ENCODE measurements at regions not wholly inside any gene's neighbourhood (a gene's known extent, or its start where the extent isn't known, plus 50 kb on each side); places are given as distances from the start of the nearest gene placed in this dataset.

GRCh38 chr12:74945771-74946198 is 263.9 kb downstream of the KCNC2 start:
- no peak for TF ChIP-seq POLR2A (IDR thresholded peaks at IDR 0.05)
- no peak for TF ChIP-seq CTCF (IDR thresholded peaks at IDR 0.05)
- intact Hi-C loops (cut with DNase I; ENCODE audit: low total_unique reads) = no loop called here
- WGBS, 2 donors = 18% methylated on average over 2 of the region's 2 CpGs
- DNase-seq (ENCODE audit: low spot score in 2 of 2) = no peak
- no peak overlapping the region for H3K4me3 ChIP-seq (ENCODE audit: low read depth, poor library complexity, severe bottlenecking)

GRCh38 chr12:74953697-74954096 is 255.9 kb downstream of the KCNC2 start:
- WGBS, 2 donors = 91 to 96% methylated on average over 1 of the region's 1 CpG
- TF ChIP-seq CTCF (IDR thresholded peaks at IDR 0.05) (no peak), POLR2A (IDR thresholded peaks at IDR 0.05) (no peak)
- intact Hi-C loops (cut with DNase I; ENCODE audit: low total_unique reads) = no loop called here
- no peak overlapping the region for H3K4me3 ChIP-seq (ENCODE audit: low read depth, poor library complexity, severe bottlenecking)
- DNase-seq (ENCODE audit: low spot score in 2 of 2) = no peak

GRCh38 chr12:74957231-74957630 is 252.4 kb downstream of the KCNC2 start:
- no peak for DNase-seq (ENCODE audit: low spot score in 2 of 2)
- H3K4me3 ChIP-seq (ENCODE audit: low read depth, poor library complexity, severe bottlenecking) = no peak overlapping the region
- intact Hi-C loops (cut with DNase I; ENCODE audit: low total_unique reads) = no loop called here

GRCh38 chr12:74957634-74958033 is 252.0 kb downstream of the KCNC2 start:
- no peak for DNase-seq (ENCODE audit: low spot score in 2 of 2)
- TF ChIP-seq CTCF (IDR thresholded peaks at IDR 0.05) (no peak), POLR2A (IDR thresholded peaks at IDR 0.05) (no peak)
- no peak overlapping the region for H3K4me3 ChIP-seq (ENCODE audit: low read depth, poor library complexity, severe bottlenecking)
- intact Hi-C loops (cut with DNase I; ENCODE audit: low total_unique reads) = no loop called here

More at GRCh38 chr12:74957231-74957630, 252.4 kb downstream of the KCNC2 start:
- TF ChIP-seq POLR2A (IDR thresholded peaks at IDR 0.05) (no peak), CTCF (IDR thresholded peaks at IDR 0.05) (no peak)
- 87 to 89% methylated on average over 3 of the region's 3 CpGs for WGBS, 2 donors

- no peak overlapping the region for H3K4me3 ChIP-seq (ENCODE audit: low read depth, poor library complexity, severe bottlenecking)
- no peak for DNase-seq (ENCODE audit: low spot score in 2 of 2)
- 93 to 99% methylated on average over 2 of the region's 2 CpGs for WGBS, 2 donors
- intact Hi-C loops (cut with DNase I; ENCODE audit: low total_unique reads) = no loop called here
- TF ChIP-seq CTCF (IDR thresholded peaks at IDR 0.05) (no peak), POLR2A (IDR thresholded peaks at IDR 0.05) (no peak)
These were observed 250.0 kb downstream of the KCNC2 start for GRCh38 chr12:74959657-74960056.

- DNase-seq (ENCODE audit: low spot score in 2 of 2) = no peak
- TF ChIP-seq CTCF (IDR thresholded peaks at IDR 0.05) (no peak), POLR2A (IDR thresholded peaks at IDR 0.05) (no peak)
- 89 to 94% methylated on average over 1 of the region's 1 CpG for WGBS, 2 donors
- intact Hi-C loops (cut with DNase I; ENCODE audit: low total_unique reads) = no loop called here
- no peak overlapping the region for H3K4me3 ChIP-seq (ENCODE audit: low read depth, poor library complexity, severe bottlenecking)
These were observed 246.3 kb downstream of the KCNC2 start for GRCh38 chr12:74963304-74963703.
